ENCODE measurements at regions not wholly inside any gene's neighbourhood (a gene's known extent, or its start where the extent isn't known, plus 50 kb on each side); places are given as distances from the start of the nearest gene placed in this dataset.
A peak's percentile ranks its signal among the peaks of the same experiment; 100 is the strongest.

DNA sequence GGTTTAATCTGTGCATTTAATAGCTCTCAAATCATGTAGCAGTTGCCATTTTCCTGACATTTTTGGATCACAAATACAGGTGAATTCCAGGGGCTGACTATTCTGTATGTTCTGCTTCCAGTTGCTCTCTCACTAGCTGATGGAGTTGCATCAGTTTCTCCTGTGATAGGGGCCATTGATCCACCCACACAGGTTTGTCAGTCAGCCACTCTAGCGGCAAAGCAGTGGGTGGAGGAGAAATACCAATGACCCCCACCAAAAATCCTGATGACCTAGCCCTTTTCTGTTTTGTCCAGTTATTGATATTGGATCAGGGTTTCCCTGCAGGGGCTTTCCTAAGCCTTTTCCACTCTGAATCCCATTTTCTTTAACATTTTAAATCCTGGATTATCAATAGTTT is 72.3 kb upstream of the BTN3A2 start:
- DNase-seq, result no peak

DNA sequence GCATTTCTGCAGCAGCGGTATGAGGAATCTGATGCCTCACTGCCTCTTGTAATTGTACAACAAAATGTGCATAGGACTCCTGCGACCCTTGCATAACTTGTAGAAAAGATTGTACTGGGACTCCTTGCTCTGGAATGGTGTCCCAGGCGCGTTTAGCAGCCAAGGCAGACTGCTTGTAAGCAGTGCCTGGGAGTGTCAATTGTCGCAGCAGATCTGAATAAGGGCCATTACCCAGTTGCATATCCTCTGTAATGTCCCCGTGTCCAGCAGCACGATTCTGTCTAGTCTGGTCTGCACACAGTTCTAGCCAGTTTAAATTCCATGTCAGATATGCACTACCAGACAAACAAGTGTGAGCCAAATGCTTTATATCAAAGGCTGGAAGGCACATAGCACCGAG is 70.7 kb upstream of the BTN3A2 start:
- DNase-seq, result no peak

DNA sequence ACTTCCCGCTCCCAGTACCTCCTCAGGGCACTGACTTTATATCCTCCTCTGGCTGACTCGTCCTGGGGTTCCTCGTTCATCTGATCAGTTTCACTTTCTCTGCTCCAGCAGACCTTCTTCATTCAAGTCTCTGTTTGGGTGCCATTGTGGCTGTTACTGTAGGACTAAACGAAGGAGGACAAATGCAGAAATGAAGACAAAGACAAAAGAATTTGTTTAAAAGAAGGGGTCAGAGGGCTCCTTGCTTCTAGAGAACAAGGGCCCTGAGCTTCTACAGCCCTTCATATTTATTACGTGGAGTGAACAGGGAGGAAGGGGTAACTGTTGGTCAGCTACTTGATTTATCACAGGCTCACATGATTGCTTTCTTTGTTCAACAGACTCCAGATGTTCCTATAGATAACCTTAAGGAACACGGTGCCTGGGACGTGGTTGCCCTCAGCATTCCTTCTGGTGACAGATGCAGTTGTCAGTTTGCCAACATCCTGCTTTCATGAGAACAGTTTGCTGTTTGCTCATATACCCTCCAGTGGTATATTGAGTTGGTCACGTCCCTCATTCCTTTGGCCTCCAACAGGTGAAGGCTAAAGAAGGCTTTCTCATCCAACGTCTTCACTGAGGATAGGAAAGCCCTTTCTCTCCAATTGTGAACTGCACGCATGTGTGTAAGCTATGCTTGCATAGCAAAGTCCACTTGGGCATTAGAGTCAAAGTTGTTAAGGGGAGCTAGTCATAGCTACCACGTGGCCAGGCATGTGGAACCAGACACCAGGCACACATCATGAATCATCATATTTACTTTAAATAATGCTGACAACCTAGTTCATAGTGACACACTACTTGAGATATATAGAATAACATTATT is 69.1 kb upstream of the BTN3A2 start:
- no peak for DNase-seq

DNA sequence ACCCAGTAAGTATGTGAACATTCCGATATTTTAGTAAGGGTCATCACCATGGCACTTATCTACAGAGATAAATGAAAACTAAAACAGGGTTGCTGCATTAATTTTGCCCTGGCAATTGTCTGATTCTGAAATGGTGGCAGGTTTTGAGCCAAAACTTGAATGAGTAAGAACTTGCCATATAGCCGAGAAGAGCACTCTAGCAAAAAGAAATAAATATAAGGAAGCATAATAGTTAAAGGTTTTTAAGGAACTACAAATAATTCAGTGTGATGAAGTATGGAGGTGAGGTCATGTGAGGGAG is 68.5 kb upstream of the BTN3A2 start:
- DNase-seq, result no peak

DNA sequence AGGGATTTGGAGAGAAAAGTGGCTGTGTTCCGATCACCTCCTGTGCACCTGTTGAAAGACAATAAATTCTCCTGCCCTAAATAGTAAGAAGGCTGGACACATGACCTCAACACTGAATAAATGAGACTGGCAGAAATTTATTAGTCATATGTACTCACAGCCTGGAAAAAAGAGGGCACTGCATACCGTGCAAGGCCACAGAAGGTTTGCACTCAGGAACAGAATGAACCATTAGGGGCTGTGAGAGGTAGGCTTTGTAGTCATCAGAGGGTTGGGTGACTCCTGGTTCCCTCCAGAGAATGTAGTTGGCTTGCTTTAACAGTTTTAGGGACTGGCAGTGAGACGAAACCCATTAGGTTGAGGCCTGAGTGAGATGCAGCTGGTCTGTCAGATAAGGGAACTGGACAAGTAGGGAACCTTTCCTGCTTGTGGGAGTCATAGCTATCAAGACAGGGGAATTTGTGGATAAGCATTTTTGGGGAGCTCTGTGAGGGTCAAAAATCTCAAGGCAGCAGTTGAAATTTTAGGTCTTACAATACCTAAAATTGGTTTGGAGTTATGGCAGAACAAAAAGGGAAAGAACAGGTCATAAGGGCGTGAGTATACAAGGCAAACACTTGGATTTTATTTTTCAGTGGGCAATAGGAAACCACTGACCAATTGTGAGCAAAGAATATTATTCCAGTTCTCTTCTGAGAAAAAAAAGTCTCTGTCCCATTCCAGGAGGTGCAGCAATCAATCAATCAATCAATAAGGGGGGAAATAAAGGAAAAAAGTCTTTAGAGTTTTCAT is 67.9 kb upstream of the BTN3A2 start:
- DNase-seq, result no peak

DNA sequence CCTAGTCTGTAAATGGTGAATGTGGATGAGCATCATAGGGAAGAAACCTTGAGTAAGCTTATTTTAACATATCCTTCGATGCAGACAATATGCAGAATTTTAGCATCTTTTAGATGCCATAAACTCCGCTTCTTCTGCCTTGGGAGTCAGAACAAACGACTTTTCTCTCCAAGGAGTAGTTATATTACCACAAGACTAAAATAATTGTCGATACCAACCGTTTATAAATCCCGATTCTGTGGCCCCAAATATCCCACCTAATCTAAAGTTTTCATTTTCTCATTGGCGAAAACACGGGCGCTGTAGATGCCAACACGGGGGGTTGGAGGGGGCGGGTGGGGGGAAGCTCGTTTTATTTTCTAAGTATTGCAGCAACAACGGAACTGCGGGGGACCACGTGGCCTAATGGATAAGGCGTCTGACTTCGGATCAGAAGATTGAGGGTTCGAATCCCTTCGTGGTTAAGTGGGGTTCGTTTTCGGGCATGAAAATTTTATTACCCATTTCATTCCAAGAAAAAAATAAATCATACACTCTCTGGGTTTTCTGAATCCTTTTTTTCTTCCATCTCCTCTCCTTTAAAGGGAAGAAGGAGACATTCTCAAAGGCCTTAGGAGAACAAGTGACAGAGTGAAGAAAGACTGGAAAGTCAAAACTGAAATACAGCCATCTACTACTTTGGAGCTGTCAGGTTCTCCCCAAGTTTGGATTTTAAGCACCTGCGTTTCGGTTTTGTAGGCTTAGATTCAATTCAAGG is 65.5 kb upstream of the BTN3A2 start:
- no peak for DNase-seq

DNA sequence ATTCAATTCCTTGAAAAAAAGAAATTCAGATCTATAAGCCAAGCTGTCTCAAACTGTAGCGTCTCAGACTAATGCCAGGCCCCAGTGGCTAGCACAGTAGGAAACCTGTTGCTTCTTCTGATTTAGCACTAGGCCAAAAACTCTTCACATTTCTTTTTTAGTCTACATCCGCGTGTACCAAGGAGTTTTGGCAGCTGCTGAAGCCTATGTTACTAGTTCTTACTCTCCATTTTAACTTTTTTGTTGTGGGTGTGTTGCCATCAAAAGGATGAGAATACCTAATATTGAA is 65.0 kb upstream of the BTN3A2 start:
- no peak for DNase-seq

DNA sequence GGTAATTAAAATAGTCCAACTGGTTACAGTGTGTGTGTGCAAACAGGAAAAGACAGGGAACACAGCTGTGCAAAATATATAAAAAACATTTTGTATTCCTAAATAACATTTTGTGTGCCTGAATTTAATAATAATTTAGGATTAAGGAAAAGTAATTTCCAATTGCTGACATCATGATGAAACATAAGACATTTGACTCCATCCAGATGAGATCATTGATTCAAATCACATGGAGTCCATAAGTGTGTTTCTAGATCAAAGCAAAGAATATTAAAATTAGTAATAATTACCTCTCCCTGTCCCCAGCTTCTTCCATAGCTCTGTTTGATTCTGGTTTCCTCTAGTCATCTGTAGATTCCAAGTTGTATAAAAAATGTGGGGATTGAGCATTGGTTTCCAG is 64.6 kb upstream of the BTN3A2 start:
- DNase-seq, result no peak

DNA sequence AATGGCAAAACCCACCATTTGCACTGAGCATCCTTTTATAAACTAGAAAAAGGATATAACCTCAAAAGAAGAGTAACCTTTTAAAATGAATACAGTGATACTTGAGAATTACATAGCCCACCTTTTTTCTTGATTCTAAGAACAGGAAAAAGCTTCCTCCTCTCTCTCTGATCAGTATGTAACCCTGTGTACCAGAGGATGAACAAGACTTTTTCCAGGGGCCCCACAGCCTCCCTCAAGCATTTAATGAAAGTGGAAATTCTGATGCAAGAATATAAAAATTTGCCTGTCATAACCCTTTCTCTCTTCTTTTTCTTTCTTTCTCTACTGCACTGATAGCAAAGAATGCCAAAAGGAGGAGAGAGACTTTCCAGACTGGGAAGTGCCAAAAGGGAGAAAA is 64.2 kb upstream of the BTN3A2 start:
- DNase-seq, result no peak

DNA sequence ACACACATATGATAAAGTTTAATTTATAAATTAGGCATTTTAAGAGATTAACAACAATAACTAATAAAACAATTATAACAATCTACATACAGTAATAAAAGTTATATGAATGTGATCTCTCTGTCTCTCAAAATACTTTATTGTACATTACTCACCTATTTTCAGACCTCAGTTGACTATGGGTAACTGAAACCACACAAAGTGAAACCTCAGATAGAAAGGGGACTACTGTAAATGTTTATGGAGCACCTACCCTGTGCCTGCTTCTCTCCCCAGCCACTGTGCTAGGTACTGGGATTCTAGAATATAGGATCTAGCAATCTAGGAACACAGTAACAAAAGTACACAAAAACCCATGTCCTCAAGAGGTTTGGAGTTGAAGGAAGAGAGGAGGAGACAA is 63.4 kb upstream of the BTN3A2 start:
- DNase-seq, result no peak

DNA sequence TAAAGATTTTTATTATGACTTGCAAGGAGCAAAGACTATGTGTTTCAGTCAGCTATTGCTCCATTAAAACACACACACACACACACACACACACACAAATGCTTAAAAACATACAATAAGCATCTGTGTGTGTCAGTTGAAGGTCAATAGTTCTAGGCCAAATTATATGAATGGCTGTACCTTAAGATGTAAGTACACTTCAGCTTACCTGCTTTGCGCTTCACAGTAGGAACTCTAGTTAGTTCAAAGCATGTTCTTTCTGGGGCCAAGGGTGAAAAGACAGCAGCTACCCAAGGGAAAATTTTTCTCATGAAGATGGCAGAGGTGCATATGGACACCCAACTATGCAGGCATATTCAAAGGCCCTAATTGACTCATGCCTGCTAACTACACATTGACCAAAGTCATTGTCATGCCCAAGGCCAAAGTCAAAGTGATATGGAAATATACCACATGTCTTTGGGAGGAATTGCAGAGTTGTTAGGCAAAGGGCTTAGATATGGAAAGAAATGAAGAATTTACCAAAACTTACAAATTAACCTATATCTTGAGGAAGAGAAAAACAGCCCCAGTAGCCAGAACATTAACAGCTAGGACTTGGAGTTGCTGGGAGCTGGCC is 61.9 kb upstream of the BTN3A2 start:
- no peak for DNase-seq

DNA sequence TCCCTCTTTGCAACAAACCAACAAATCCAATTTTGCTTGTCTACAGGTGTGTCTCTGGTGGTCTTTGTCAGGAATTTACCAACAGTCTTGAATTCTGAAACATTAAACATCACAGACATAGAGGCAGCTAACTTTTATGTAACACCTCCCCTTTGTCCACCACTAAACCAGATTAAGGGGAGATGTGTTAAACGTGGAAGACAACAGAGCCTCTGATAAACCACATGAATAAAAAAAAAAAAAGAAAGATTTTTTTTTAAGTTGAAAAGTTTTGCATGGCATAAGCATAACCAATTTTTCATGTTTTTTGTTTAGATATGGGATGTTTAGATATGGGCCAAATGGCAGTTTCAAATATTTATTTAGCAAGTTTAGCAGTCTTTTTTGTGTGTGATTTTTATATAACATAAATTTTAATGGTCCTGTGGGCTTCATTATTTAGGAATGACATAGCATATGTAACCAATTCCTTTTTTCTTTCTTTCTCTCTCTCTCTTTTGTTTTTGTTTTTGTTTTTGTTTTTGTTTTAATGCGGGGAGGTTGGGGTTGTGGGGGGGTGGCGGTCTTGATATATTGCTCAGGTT is 60.7 kb upstream of the BTN3A2 start:
- no peak for DNase-seq

DNA sequence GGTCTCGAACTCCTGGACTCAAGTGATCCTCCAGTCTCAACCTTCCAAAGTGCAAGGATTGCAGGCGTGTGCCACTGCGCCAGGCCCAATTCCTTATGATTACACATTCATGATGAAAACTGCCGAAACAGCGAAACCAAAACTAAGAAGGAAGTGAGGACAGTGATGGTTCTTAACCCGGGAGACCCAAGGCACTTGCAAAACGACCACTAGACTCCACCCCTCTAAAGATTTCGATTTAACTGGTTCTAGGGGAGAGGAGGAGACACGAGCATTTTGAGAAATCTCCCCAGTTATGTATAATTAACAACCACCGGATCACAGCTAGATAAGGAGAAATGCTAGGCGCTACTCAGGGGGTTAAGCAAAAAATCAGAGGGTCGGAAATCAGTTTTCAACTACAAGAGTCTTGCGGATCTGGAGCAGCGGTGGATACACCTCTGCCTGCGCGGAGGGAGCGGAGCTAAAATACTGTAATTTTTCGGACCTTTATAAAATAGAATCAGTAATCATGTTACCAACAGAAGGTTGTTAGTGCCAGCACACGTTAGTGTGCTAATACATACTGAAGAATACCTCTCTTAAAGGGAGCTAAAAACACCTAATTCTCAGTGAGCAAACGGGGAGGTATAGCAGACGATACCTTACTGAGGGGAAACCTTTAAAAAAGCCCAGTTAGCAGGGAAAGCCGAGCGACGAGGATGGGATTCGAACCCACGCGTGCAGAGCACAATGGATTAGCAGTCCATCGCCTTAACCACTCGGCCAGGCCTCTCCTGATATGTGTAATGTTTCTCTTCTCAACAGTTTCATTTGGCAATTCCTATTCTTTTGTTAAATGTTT is 60.0 kb upstream of the BTN3A2 start:
- no peak for DNase-seq

DNA sequence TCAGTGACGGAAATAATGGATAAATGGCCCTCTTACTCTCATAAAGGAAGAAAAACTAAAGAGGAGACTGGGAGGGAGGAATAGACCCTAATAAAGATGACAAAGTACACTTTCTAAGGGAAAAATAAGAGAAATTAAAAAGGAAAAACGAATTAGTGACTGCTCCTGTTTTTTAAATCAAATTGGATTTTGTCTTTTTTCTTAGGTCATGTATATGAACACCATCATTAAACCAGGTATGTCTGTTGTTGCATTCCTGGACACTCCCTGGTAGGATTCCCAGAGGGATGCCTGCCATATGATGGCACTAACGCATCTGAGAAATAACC is 59.4 kb upstream of the BTN3A2 start:
- DNase-seq, result no peak

DNA sequence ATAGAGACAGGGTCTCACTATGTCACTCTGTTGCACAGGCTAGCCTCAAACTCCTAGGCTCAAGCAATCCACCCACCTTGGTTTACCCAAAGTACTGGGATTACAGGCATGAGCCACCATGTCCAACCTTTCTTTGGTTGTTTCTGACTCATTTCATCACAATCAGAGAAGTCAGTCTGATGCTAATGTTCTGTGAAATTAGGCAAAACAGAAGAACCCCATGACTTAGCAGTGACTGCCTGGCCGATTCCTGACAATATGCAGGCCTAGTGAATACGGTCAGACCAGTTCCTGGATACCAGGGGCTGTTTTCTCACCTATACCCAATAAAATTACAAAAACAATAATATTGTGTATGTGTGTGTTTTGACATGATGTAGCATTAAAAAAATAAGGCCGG is 58.8 kb upstream of the BTN3A2 start:
- DNase-seq, result no peak

DNA sequence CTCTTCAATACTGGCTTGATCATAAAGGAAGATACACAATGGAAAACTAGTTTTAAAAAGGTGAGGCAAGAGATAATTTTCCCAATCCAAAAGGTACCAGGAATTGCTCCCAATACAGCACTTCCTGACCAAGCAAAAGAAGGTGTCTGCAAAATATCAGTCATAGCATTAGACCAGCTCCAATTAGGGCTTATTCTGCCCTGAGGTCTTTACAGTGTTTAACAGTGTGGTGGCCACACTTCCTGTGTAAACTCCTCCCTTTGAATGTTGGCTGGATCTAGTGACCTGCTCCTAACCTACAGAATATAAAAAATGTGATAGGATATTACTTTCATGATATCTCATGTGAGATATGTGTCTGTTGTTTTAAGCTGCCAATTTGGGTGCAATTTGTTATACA is 57.1 kb upstream of the BTN3A2 start:
- no peak for DNase-seq

DNA sequence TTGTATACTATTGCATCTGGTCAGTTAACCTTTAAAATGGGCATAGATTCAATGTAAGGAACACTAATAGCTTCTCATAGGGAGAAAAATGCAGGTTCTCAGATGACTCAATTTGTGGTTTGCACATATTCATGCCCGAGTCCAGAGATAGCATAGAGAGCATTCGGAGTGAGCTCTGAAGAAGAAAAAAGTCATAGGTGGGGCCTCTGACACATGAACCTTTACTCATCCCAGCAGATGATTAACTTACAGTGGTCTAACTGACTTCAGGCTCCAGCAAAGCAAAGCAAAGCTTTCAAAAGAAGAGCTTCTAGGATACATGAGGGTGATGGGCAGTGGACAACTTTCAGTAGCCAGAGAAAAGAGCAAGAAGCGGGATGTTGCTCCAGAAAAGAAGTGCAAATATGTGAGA is 55.3 kb upstream of the BTN3A2 start:
- DNase-seq, result no peak

DNA sequence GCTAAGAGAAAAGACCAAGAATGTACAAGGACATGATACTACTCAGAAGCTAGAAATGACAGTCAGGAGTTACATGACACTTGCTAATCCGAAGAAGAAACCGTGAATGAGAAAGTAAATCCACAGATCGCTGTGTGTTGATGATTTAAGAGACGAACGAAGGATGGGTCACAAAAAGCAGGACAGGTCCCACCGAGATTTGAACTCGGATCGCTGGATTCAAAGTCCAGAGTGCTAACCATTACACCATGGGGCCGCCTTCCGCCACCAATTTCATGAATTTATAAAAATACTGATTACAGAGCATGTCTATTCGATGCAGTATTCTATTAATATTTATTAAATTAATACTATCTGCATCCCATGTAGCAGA is 54.0 kb upstream of the BTN3A2 start:
- no peak for DNase-seq

DNA sequence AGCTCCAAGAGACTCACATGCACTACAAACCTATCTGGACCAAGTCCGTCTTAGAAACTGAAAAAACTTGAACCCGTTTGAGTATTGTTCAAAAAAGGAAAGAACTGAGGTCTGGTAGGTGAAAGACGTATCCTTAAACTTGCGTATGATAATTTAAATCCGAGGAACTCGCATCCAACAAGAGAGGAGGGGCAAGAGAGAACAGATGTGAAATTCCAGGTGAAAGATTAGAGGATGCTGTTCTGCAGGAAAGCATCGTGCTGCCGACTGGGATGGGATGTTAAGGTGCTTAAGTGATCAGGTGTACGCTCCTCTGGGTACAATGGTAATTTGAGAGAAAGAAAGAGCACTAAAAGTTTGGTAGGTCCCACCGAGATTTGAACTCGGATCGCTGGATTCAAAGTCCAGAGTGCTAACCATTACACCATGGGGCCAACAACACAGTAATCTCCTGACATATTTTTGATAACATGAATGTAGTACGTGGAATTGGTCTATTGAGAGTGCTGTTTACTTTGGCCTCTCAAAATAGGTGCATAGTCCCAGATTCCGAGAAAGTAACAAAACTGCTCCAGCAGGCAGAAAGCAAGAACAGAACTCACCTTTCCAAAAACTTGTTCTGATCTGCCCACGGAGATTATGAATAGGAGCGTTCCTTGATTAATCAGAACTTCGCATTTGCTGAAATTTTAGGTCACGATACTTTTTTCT is 53.5 kb upstream of the BTN3A2 start:
- DNase-seq, result peak in 1 of 2 experiments; percentile 74

DNA sequence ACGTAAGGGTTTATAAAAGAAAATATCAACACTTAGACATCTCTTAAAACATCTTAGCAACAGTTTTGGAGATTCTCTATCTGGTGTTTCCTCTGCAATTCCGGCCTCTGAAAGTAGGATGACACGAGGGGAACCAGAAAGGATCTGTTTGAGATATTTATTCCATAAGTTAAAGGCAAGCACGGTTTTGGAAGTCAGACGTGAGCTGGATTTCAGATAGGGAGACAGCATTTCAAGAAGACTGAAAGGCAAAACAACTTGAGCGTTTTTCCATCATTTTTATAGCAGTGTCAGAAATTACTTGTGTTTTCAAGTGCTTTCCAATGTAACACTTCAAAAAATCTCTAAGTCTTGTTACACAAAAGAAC is 52.9 kb upstream of the BTN3A2 start:
- DNase-seq, result no peak

DNA sequence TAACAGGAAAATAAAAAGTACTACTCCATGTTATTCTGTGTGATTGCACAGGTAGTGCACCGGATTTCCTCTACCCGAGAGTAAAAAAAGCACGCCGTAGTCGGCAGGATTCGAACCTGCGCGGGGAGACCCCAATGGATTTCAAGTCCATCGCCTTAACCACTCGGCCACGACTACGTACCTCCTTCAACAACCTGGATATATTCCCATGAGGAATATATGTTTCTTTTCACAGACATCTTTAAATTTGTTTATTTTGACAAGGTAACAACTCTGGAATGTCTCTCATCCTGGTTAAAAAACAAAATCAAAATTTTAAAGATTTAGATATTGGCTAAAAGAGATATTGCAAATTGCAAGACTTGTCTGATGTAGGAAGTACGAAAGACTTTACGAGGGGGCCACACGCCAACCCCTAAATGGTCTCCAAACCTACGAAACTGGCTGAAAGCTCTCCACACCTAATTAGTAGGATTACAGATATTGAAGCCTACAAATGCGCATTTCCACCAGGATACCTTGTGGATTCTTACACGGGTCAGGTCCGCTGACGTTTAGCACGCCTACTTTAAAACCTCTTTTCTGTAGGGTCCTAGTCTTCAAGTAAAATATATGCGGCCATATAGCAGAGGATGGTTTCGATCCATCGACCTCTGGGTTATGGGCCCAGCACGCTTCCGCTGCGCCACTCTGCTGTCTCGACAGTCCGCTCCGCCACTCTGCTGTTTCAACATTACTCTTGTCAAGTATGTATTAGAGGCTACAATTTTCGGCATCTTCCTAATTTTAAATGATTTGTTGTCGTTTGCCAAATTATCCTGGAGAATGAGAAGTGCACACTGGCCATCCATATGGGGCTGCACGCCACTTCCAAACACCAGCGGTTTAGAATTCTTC is 52.2 kb upstream of the BTN3A2 start:
- peak; percentile 55 to 73 for DNase-seq

Measured in NCI-H187 (cell line).